GM12878 (cell line): ENCODE measurements at regions not wholly inside any gene's neighbourhood (a gene's known extent, or its start where the extent isn't known, plus 50 kb on each side); places are given as distances from the start of the nearest gene placed in this dataset.

Experiments
- ATAC-seq: fragments of 200-7000 bp; cut with Tn5 transposase; 3 replicates; pipeline ENCODE4 v1.9.1; 2020; ENCODE audit warnings: mild to moderate bottlenecking, moderate library complexity
- BruUV-seq: library from RNA; stranded (reverse); fragments of 400-500 nt; replicated peaks from 2 replicates; lab custom pipeline; 2021; lab: Mats Ljungman, UMichigan
- CTCF ChIA-PET: fragments of 300-600 bp; sonication (Branson Sonifier 250); formaldehyde crosslinking; extraction: SDS; loops from one replicate; lab custom pipeline; 2021; ENCODE audit warnings: inconsistent platforms; lab: Yijun Ruan, JAX
- POLR2A ChIA-PET: fragments of 350-600 bp; formaldehyde crosslinking; extraction: SDS; loops from one replicate; lab custom pipeline; 2021; ENCODE audit warnings: inconsistent platforms; lab: Charles Lee
- RAD21 ChIA-PET: fragments of 300-600 bp; sonication (Branson Sonifier 250); formaldehyde crosslinking; loops from one replicate; lab custom pipeline; 2023; ENCODE audit warnings: antibody characterized with exemption; ENCODE audit not compliant: unreplicated experiment; lab: Charles Lee
- SMC1A ChIA-PET: fragments of 300-600 bp; sonication (Branson Sonifier 250); formaldehyde crosslinking; loops from one replicate; lab custom pipeline; 2023; ENCODE audit not compliant: unreplicated experiment, uncharacterized antibody; lab: Charles Lee
- DNase-seq: peaks from one replicate; pipeline ENCODE4 v3.0.0-alpha.2; 2011; ENCODE audit warnings: low read depth, low spot score
- FAIRE-seq: peaks from 3 replicates; lab custom pipeline; 2011; peaks lifted over from hg19 to GRCh38; lab: Jason Lieb, UNC
- H2AFZ ChIP-seq: 2 replicates; pipeline ENCODE4 v1.6.0; 2011; ENCODE audit warnings: low read depth, low read length, control low read depth; ENCODE audit not compliant: control insufficient read depth
- H3K27ac ChIP-seq: 2 replicates; pipeline ENCODE4 v1.5.1; 2011; ENCODE audit warnings: control low read depth; ENCODE audit not compliant: control insufficient read depth, insufficient read depth
- H3K27me3 ChIP-seq, 2 experiments: replicated peaks in 1 of 2; 2 replicates each; pipeline versions ENCODE4 v1.6.0 to v1.6.1; 2011; ENCODE audit warnings: low read length in 1 of 2; ENCODE audit not compliant: control insufficient read depth in 2 of 2, insufficient read depth in 2 of 2
- H3K36me3 ChIP-seq, 2 experiments: 2 replicates each; pipeline ENCODE4 v1.5.1; 2011; ENCODE audit warnings: low read length in 1 of 2; ENCODE audit not compliant: control insufficient read depth in 2 of 2, insufficient read depth in 2 of 2
- H3K4me1 ChIP-seq: 2 replicates; pipeline ENCODE4 v1.6.1; 2011; ENCODE audit warnings: mild to moderate bottlenecking, low read length, moderate library complexity, mixed read lengths; ENCODE audit not compliant: control insufficient read depth, insufficient read depth
- H3K4me2 ChIP-seq: 2 replicates; pipeline ENCODE4 v1.6.0; 2011; ENCODE audit warnings: control low read depth; ENCODE audit not compliant: control insufficient read depth, insufficient read depth
- H3K4me3 ChIP-seq: fragments of 200-600 bp; sonication (generic); 2 replicates; pipeline ENCODE4 v1.5.1; 2016
- H3K79me2 ChIP-seq: 2 replicates; pipeline ENCODE4 v1.6.0; 2011; ENCODE audit warnings: low read length; ENCODE audit not compliant: control insufficient read depth, insufficient read depth
- H3K9ac ChIP-seq: 2 replicates; pipeline ENCODE4 v1.8.0; 2011; ENCODE audit warnings: low read length, control low read depth, mixed read lengths; ENCODE audit not compliant: control insufficient read depth, insufficient read depth
- H3K9me3 ChIP-seq: replicated peaks from 3 replicates; pipeline ENCODE4 v1.5.1; 2011; ENCODE audit warnings: mild to moderate bottlenecking, low read length; ENCODE audit not compliant: control insufficient read depth, insufficient read depth
- H4K20me1 ChIP-seq: 2 replicates; pipeline ENCODE4 v1.6.0; 2011; ENCODE audit not compliant: control insufficient read depth, insufficient read depth
- BRCA1 ChIP-seq: IDR thresholded peaks from 2 replicates; pipeline ENCODE4 v1.6.1; 2011; ENCODE audit warnings: low read depth, low read length, improper control_type of control experiment
- CHD1 ChIP-seq: IDR thresholded peaks from 2 replicates; pipeline ENCODE4 v1.6.1; 2012; ENCODE audit warnings: low read depth, low read length, improper control_type of control experiment
- CHD4 ChIP-seq: fragments of 200-600 bp; sonication (generic); IDR thresholded peaks from 2 replicates; pipeline ENCODE4 v1.6.1; 2016; ENCODE audit warnings: mild to moderate bottlenecking
- CREB1 ChIP-seq: IDR thresholded peaks from 2 replicates; pipeline ENCODE4 v1.6.1; 2012; ENCODE audit warnings: low read depth, mild to moderate bottlenecking, inconsistent platforms
- FOS ChIP-seq: IDR thresholded peaks from 3 replicates; pipeline ENCODE4 v1.6.1; 2011; ENCODE audit warnings: borderline replicate concordance; ENCODE audit not compliant: insufficient read length; ENCODE audit errors: extremely low read depth
- FOXK2 ChIP-seq: fragments of 450-650 bp; IDR thresholded peaks from 2 replicates; pipeline ENCODE4 v1.6.1; 2017; ENCODE audit warnings: mild to moderate bottlenecking, moderate library complexity
- MTA3 ChIP-seq: IDR thresholded peaks from 2 replicates; pipeline ENCODE4 v1.6.1; 2012; ENCODE audit warnings: low read length, inconsistent platforms, borderline replicate concordance
- NFXL1 ChIP-seq: fragments of 450-650 bp; IDR thresholded peaks from 2 replicates; pipeline ENCODE4 v1.6.1; 2017; ENCODE audit warnings: antibody characterized with exemption, mild to moderate bottlenecking, borderline replicate concordance
- NR2F1 ChIP-seq: fragments of 450-650 bp; conservative IDR thresholded peaks from 2 replicates; pipeline ENCODE4 v1.6.1; 2017; ENCODE audit warnings: mild to moderate bottlenecking
- PML ChIP-seq: IDR thresholded peaks from 2 replicates; pipeline ENCODE4 v1.6.1; 2012; ENCODE audit warnings: low read length, inconsistent platforms
- RELA ChIP-seq: fragments of 450-650 bp; IDR thresholded peaks from 2 replicates; pipeline ENCODE4 v1.8.0; 2014; ENCODE audit warnings: borderline replicate concordance; ENCODE audit not compliant: partially characterized antibody
- SIN3A ChIP-seq: IDR thresholded peaks from 2 replicates; pipeline ENCODE4 v1.6.1; 2012; ENCODE audit warnings: low read depth, low read length, improper control_type of control experiment
- SMC3 ChIP-seq: IDR thresholded peaks from 2 replicates; pipeline ENCODE4 v1.6.1; 2011; ENCODE audit warnings: low read length, improper control_type of control experiment, borderline replicate concordance
- YY1 ChIP-seq: IDR thresholded peaks from 2 replicates; pipeline ENCODE4 v1.6.1; 2011; ENCODE audit warnings: low read depth, mild to moderate bottlenecking, low read length
- WGBS: methylation state at CpG from one replicate; pipeline ENCODE4 v1.1.6; 2016; ENCODE audit warnings: low lambda C conversion rate; ENCODE audit not compliant: insufficient replicate concordance, insufficient coverage; ENCODE audit errors: missing lambda C conversion rate; 5-methylcytosine and 5-hydroxymethylcytosine counted together
- in situ Hi-C: fragments of 300-500 bp; cut with MboI; formaldehyde crosslinking; loops from 9 replicates; pipeline ENCODE4 v1.14.3; 2018; ENCODE audit warnings: mixed read lengths
- intact Hi-C: fragments of 100-400 bp; cut with micrococcal nuclease; formaldehyde crosslinking; loops from one replicate; pipeline ENCODE4 v1.14.2; 2022; ENCODE audit not compliant: unreplicated experiment
- TF ChIP-seq, protein P1 (sequence below): fragments of 450-650 bp; IDR thresholded peaks from 2 replicates; pipeline ENCODE4 v1.6.1; 2017; ENCODE audit warnings: mild to moderate bottlenecking, low read depth, inconsistent platforms; ENCODE audit not compliant: poor library complexity, severe bottlenecking
- TF ChIP-seq, protein P2 (sequence below): IDR thresholded peaks from 2 replicates; pipeline ENCODE4 v1.6.1; 2012; ENCODE audit warnings: low read depth, low read length, improper control_type of control experiment
- TF ChIP-seq, protein P3 (sequence below): fragments of 450-650 bp; IDR thresholded peaks from 2 replicates; pipeline ENCODE4 v1.6.1; 2017; ENCODE audit warnings: mild to moderate bottlenecking, moderate library complexity
- TF ChIP-seq, protein P4 (sequence below): fragments of 450-650 bp; IDR thresholded peaks from 2 replicates; pipeline ENCODE4 v1.6.1; 2018; ENCODE audit warnings: mild to moderate bottlenecking, low read depth, moderate library complexity; ENCODE audit not compliant: partially characterized antibody

DNA sequence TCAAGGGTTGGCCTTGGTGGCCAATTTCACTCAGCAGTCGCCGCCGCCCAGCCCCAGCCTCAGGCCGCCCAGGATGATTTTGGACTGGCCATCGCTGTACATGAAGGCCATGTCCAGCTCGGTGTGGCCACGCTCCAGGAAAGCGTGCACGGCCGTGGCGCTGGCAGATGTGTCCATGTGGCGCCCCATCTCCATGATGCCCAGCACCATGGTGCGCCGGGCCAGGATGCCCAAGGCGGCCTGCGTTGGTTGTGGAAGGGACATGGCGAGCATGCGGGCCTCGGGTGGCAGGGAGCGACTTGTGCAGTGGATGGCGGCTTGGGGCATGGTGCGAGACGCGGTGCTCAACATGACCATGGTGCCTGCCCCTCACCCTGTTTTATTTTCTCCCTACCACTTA is 55.4 kb downstream of the ZCCHC12 start:
- no peak for DNase-seq
- 84% methylated on average over 24 of the region's 24 CpGs for WGBS
- Histone ChIP-seq H3K4me2 (no peak overlapping the region), H3K9ac (no peak overlapping the region), H3K4me1 (no peaks in the 10 kb centered on the region), H2AFZ (no peak overlapping the region), H4K20me1 (no peaks in the 10 kb centered on the region), H3K4me3 (no peak overlapping the region), H3K9me3 (no peaks in the 10 kb centered on the region; the same call in 2 of the 3 replicates), H3K27me3 (no peaks in the 10 kb centered on the region), H3K36me3 (no peaks in the 10 kb centered on the region), H3K79me2 (no peaks in the 10 kb centered on the region), H3K27ac (no peak overlapping the region)
- BruUV-seq: no TSS peak
- CTCF ChIA-PET: no interaction called here
- FAIRE-seq: no peak
- POLR2A ChIA-PET: no interaction called here
- SMC1A ChIA-PET: no interaction called here
- intact Hi-C loops: no loop called here
- no peak for ATAC-seq
- in situ Hi-C loops: no loop called here
- TF ChIP-seq CHD1: no peak
- no peak for TF ChIP-seq BRCA1
- TF ChIP-seq, protein P1, sequence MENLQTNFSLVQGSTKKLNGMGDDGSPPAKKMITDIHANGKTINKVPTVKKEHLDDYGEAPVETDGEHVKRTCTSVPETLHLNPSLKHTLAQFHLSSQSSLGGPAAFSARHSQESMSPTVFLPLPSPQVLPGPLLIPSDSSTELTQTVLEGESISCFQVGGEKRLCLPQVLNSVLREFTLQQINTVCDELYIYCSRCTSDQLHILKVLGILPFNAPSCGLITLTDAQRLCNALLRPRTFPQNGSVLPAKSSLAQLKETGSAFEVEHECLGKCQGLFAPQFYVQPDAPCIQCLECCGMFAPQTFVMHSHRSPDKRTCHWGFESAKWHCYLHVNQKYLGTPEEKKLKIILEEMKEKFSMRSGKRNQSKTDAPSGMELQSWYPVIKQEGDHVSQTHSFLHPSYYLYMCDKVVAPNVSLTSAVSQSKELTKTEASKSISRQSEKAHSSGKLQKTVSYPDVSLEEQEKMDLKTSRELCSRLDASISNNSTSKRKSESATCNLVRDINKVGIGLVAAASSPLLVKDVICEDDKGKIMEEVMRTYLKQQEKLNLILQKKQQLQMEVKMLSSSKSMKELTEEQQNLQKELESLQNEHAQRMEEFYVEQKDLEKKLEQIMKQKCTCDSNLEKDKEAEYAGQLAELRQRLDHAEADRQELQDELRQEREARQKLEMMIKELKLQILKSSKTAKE: no peak
- no peak for TF ChIP-seq RELA
- no peak for TF ChIP-seq FOS
- TF ChIP-seq CHD4: no peak
- TF ChIP-seq SIN3A: no peak
- TF ChIP-seq FOXK2: no peak
- TF ChIP-seq CREB1: no peak
- TF ChIP-seq YY1: no peak
- TF ChIP-seq NFXL1: no peak
- TF ChIP-seq, protein P2, sequence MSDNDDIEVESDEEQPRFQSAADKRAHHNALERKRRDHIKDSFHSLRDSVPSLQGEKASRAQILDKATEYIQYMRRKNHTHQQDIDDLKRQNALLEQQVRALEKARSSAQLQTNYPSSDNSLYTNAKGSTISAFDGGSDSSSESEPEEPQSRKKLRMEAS: no peak
- TF ChIP-seq, protein P3, sequence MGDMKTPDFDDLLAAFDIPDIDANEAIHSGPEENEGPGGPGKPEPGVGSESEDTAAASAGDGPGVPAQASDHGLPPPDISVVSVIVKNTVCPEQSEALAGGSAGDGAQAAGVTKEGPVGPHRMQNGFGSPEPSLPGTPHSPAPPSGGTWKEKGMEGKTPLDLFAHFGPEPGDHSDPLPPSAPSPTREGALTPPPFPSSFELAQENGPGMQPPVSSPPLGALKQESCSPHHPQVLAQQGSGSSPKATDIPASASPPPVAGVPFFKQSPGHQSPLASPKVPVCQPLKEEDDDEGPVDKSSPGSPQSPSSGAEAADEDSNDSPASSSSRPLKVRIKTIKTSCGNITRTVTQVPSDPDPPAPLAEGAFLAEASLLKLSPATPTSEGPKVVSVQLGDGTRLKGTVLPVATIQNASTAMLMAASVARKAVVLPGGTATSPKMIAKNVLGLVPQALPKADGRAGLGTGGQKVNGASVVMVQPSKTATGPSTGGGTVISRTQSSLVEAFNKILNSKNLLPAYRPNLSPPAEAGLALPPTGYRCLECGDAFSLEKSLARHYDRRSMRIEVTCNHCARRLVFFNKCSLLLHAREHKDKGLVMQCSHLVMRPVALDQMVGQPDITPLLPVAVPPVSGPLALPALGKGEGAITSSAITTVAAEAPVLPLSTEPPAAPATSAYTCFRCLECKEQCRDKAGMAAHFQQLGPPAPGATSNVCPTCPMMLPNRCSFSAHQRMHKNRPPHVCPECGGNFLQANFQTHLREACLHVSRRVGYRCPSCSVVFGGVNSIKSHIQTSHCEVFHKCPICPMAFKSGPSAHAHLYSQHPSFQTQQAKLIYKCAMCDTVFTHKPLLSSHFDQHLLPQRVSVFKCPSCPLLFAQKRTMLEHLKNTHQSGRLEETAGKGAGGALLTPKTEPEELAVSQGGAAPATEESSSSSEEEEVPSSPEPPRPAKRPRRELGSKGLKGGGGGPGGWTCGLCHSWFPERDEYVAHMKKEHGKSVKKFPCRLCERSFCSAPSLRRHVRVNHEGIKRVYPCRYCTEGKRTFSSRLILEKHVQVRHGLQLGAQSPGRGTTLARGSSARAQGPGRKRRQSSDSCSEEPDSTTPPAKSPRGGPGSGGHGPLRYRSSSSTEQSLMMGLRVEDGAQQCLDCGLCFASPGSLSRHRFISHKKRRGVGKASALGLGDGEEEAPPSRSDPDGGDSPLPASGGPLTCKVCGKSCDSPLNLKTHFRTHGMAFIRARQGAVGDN: no peak
- TF ChIP-seq SMC3: no peak
- TF ChIP-seq, protein P4, sequence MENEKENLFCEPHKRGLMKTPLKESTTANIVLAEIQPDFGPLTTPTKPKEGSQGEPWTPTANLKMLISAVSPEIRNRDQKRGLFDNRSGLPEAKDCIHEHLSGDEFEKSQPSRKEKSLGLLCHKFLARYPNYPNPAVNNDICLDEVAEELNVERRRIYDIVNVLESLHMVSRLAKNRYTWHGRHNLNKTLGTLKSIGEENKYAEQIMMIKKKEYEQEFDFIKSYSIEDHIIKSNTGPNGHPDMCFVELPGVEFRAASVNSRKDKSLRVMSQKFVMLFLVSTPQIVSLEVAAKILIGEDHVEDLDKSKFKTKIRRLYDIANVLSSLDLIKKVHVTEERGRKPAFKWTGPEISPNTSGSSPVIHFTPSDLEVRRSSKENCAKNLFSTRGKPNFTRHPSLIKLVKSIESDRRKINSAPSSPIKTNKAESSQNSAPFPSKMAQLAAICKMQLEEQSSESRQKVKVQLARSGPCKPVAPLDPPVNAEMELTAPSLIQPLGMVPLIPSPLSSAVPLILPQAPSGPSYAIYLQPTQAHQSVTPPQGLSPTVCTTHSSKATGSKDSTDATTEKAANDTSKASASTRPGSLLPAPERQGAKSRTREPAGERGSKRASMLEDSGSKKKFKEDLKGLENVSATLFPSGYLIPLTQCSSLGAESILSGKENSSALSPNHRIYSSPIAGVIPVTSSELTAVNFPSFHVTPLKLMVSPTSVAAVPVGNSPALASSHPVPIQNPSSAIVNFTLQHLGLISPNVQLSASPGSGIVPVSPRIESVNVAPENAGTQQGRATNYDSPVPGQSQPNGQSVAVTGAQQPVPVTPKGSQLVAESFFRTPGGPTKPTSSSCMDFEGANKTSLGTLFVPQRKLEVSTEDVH: no peak
- TF ChIP-seq PML: no peak
- no peak for TF ChIP-seq MTA3
- no peak for TF ChIP-seq NR2F1
- RAD21 ChIA-PET: no interaction called here
